Adipocyte (in vitro differentiated cells): ENCODE measurements at regions not wholly inside any gene's neighbourhood (a gene's known extent, or its start where the extent isn't known, plus 50 kb on each side); places are given as distances from the start of the nearest gene placed in this dataset.

Source experiments
- DNase-seq: peaks from one replicate; pipeline ENCODE4 v3.0.0-alpha.2; 2015; ENCODE audit warnings: low read depth
- H3K27me3 ChIP-seq: replicated peaks from 2 replicates; pipeline ENCODE4 v1.7.0; 2013; ENCODE audit warnings: mild to moderate bottlenecking, low read length, moderate library complexity; ENCODE audit not compliant: control insufficient read depth, insufficient read depth
- H3K36me3 ChIP-seq: 2 replicates; pipeline ENCODE4 v1.7.0; 2013; ENCODE audit warnings: low read length, mild to moderate bottlenecking, moderate library complexity; ENCODE audit not compliant: control insufficient read depth, insufficient read depth, severe bottlenecking
- H3K4me1 ChIP-seq: 2 replicates; pipeline ENCODE4 v1.7.0; 2013; ENCODE audit warnings: mild to moderate bottlenecking, low read length, moderate library complexity; ENCODE audit not compliant: control insufficient read depth, insufficient read depth
- H3K4me3 ChIP-seq: 2 replicates; pipeline ENCODE4 v1.7.0; 2013; ENCODE audit warnings: mild to moderate bottlenecking, low read length, moderate library complexity
- H3K9ac ChIP-seq: 2 replicates; pipeline ENCODE4 v1.7.0; 2013; ENCODE audit warnings: mild to moderate bottlenecking, low read length, moderate library complexity
- H3K9me3 ChIP-seq: 2 replicates; pipeline ENCODE4 v1.7.0; 2013; ENCODE audit warnings: mild to moderate bottlenecking, low read length, moderate library complexity; ENCODE audit not compliant: control insufficient read depth

- no peaks in the 10 kb centered on the region for H3K36me3 ChIP-seq
- no peaks in the 10 kb centered on the region for H3K27me3 ChIP-seq
- H3K9me3 ChIP-seq = no peaks in the 10 kb centered on the region
- peaks cover 12% of the 10 kb centered on the region for H3K4me1 ChIP-seq
- no peak overlapping the region for H3K4me3 ChIP-seq
- H3K9ac ChIP-seq = no peak overlapping the region
- DNase-seq = no peak
Observed at GRCh38 chr15:68501616-68502015, 69.7 kb upstream of the ITGA11 start.

- Histone ChIP-seq H3K4me3 (no peak overlapping the region), H3K27me3 (peaks cover under 1% of the 10 kb centered on the region), H3K9ac (no peak overlapping the region), H3K9me3 (no peaks in the 10 kb centered on the region), H3K36me3 (no peaks in the 10 kb centered on the region), H3K4me1 (peaks cover 12% of the 10 kb centered on the region)
- DNase-seq = no peak
Observed at GRCh38 chr15:68502398-68502901, 70.5 kb upstream of the ITGA11 start.

- H3K4me1 ChIP-seq = peaks cover 12% of the 10 kb centered on the region
- H3K9me3 ChIP-seq = no peaks in the 10 kb centered on the region
- no peak for DNase-seq
- peaks cover 3% of the 10 kb centered on the region for H3K27me3 ChIP-seq
- H3K9ac ChIP-seq = no peak overlapping the region
- H3K4me3 ChIP-seq = no peak overlapping the region
- no peaks in the 10 kb centered on the region for H3K36me3 ChIP-seq
Observed at GRCh38 chr15:68503213-68503612, 71.2 kb upstream of the ITGA11 start.

- Histone ChIP-seq H3K36me3 (no peaks in the 10 kb centered on the region), H3K9me3 (no peaks in the 10 kb centered on the region), H3K27me3 (peaks cover 3% of the 10 kb centered on the region), H3K4me3 (no peak overlapping the region), H3K4me1 (peaks cover 14% of the 10 kb centered on the region), H3K9ac (no peak overlapping the region)
- DNase-seq = peak; percentile 39
Observed at GRCh38 chr15:68503791-68504680, 72.1 kb upstream of the ITGA11 start.

- H3K9ac ChIP-seq = no peak overlapping the region
- H3K27me3 ChIP-seq = peaks cover 3% of the 10 kb centered on the region
- no peak for DNase-seq
- H3K4me3 ChIP-seq = no peak overlapping the region
- H3K36me3 ChIP-seq = no peaks in the 10 kb centered on the region
- H3K4me1 ChIP-seq = peaks cover 20% of the 10 kb centered on the region
- H3K9me3 ChIP-seq = no peaks in the 10 kb centered on the region
Observed at GRCh38 chr15:68504681-68505170, 72.8 kb upstream of the ITGA11 start.

DNA sequence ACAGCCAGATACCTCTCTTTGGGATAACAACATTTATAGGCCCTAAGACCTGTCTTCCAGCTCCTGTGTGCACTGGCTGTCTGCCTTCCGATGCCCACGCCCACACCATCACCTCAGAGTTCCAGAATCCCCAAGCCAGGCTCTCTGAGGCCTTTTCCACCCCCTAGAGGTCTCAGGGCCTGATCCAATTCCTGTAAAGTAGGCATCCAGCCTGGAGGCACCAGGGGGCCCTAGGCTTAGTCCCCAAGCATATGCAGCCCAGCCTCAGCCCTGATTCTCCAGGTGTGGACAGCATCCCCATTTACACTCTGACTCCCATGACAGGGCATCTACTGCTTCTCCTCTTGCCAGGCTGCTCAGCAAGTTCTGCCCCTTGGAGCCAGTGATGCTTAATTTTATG, 72.7 kb upstream of the CORO2B start:
- H3K4me3 ChIP-seq = no peak overlapping the region
- no peak for DNase-seq

GRCh38 chr15:68507447-68507846, 71.3 kb upstream of the CORO2B start:
- H3K9me3 ChIP-seq = no peaks in the 10 kb centered on the region
- H3K36me3 ChIP-seq = no peaks in the 10 kb centered on the region
- peaks cover 3% of the 10 kb centered on the region for H3K27me3 ChIP-seq
- H3K4me3 ChIP-seq = no peak overlapping the region
- H3K9ac ChIP-seq = no peak overlapping the region
- peaks cover 28% of the 10 kb centered on the region for H3K4me1 ChIP-seq
- DNase-seq = no peak

More for the DNA sequence above, 72.7 kb upstream of the CORO2B start:
- no peaks in the 10 kb centered on the region for H3K36me3 ChIP-seq
- H3K27me3 ChIP-seq = peaks cover 3% of the 10 kb centered on the region
- no peak overlapping the region for H3K9ac ChIP-seq
- no peaks in the 10 kb centered on the region for H3K9me3 ChIP-seq
- peaks cover 18% of the 10 kb centered on the region for H3K4me1 ChIP-seq

- no peak for DNase-seq
- H3K9ac ChIP-seq = peak overlapping the region; percentile 4
- H3K36me3 ChIP-seq = no peaks in the 10 kb centered on the region
- H3K27me3 ChIP-seq = peaks cover 3% of the 10 kb centered on the region
- peaks cover 4% of the 10 kb centered on the region for H3K9me3 ChIP-seq
- peaks cover 32% of the 10 kb centered on the region for H3K4me1 ChIP-seq
- H3K4me3 ChIP-seq = no peak overlapping the region
Observed at GRCh38 chr15:68508485-68509189, 70.2 kb upstream of the CORO2B start.

DNA sequence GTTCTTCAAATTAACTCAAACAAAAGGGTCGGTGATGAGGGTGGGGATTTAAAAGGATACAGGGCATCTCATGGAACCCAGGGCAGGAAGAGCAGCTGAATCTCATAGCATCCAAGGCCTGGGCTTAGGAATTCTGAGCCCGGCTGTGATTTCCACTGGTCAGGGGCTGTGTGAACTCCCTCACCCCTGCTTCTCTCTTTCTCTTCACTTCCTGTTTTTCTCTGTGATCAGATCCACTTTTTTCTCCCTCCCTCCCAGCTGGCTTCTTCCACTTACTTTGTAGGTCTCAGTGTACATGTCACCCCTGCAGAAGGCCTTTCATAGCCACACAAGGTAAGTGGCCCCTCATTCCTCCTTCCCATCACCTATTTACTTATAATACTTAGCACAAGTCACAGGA, 68.2 kb upstream of the CORO2B start:
- Histone ChIP-seq H3K9ac (no peak overlapping the region), H3K4me3 (no peak overlapping the region), H3K9me3 (peaks cover 7% of the 10 kb centered on the region), H3K36me3 (no peaks in the 10 kb centered on the region), H3K27me3 (peaks cover 3% of the 10 kb centered on the region), H3K4me1 (peaks cover 32% of the 10 kb centered on the region)
- no peak for DNase-seq

- peak; percentile 59 for DNase-seq
Observed at GRCh38 chr15:68511073-68511991, 67.5 kb upstream of the CORO2B start.

More at GRCh38 chr15:68511073-68511991, 67.5 kb upstream of the CORO2B start:
- Histone ChIP-seq H3K9me3 (peaks cover 7% of the 10 kb centered on the region), H3K4me3 (peak overlapping the region; percentile 22), H3K36me3 (no peaks in the 10 kb centered on the region), H3K9ac (peak overlapping the region; percentile 75), H3K4me1 (peaks cover 32% of the 10 kb centered on the region), H3K27me3 (peaks cover 3% of the 10 kb centered on the region)
